Mammary epithelial cell (primary cell): ENCODE measurements at regions not wholly inside any gene's neighbourhood (a gene's known extent, or its start where the extent isn't known, plus 50 kb on each side); places are given as distances from the start of the nearest gene placed in this dataset.

ENCODE experiments used
- EZH2 ChIP-seq: IDR thresholded peaks from 2 replicates; pipeline ENCODE4 v1.6.1; 2012; ENCODE audit warnings: low read length, inconsistent platforms, borderline replicate concordance
- TF ChIP-seq, protein P1 (sequence below), 2 donors: IDR thresholded peaks in 1 of 2; conservative IDR thresholded peaks in 1 of 2; 2 replicates each; pipeline ENCODE4 v1.5.1; 2011 to 2012; ENCODE audit warnings: inconsistent platforms in 2 of 2, low read length in 2 of 2, mild to moderate bottlenecking in 2 of 2, control low read depth in 1 of 2, low read depth in 1 of 2; ENCODE audit not compliant: insufficient read depth in 1 of 2; ENCODE audit errors: extremely low read depth in 1 of 2

DNA sequence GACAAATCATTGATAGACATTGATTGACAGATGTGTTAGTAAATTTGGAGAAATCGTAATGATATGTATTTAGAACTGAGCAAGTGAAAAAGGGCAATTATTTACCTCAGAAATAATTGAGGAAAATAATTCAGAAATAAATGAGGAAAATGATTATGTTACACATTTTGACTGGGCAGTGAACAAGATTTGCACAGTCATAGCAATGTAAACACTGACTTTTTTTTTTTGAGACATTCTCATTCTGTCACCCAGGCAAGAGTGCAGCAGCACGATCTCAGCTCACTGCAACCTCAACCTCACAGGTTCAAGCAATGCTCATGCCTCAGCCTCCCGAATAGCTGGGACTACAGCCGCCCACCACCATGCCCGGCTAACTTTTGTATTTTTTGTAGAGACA lies 211.7 kb downstream of the SP3 start:
- TF ChIP-seq, protein P1, sequence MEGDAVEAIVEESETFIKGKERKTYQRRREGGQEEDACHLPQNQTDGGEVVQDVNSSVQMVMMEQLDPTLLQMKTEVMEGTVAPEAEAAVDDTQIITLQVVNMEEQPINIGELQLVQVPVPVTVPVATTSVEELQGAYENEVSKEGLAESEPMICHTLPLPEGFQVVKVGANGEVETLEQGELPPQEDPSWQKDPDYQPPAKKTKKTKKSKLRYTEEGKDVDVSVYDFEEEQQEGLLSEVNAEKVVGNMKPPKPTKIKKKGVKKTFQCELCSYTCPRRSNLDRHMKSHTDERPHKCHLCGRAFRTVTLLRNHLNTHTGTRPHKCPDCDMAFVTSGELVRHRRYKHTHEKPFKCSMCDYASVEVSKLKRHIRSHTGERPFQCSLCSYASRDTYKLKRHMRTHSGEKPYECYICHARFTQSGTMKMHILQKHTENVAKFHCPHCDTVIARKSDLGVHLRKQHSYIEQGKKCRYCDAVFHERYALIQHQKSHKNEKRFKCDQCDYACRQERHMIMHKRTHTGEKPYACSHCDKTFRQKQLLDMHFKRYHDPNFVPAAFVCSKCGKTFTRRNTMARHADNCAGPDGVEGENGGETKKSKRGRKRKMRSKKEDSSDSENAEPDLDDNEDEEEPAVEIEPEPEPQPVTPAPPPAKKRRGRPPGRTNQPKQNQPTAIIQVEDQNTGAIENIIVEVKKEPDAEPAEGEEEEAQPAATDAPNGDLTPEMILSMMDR (conservative IDR thresholded peaks at IDR 0.05 in 1 of 2, IDR thresholded peaks at IDR 0.05 in 1 of 2; ENCODE audit: extremely low read depth in 1 of 2, insufficient read depth in 1 of 2, low read depth in 1 of 2, low read length in 2 of 2): no peak
- TF ChIP-seq EZH2: no peak
